K562 (cell line): ENCODE measurements at regions not wholly inside any gene's neighbourhood (a gene's known extent, or its start where the extent isn't known, plus 50 kb on each side); places are given as distances from the start of the nearest gene placed in this dataset. TPM values are rescaled to one million over a fixed set of nuclear protein-coding genes. Genes with fewer than 3 reads are reported as not detected.

Experiments used
- small RNA-seq: library from RNA; depleted of rRNA; stranded (forward); fragments of <200 nt; gene quantifications from one replicate; pipeline ENCODE3, GENCODE V24; 2014

Small RNAs in the stretch of these regions (small RNA-seq; reads per million reads assigned to genes)
- gene RN7SL252P, result not detected
